OCI-LY1 (cell line): ENCODE measurements at regions not wholly inside any gene's neighbourhood (a gene's known extent, or its start where the extent isn't known, plus 50 kb on each side); places are given as distances from the start of the nearest gene placed in this dataset.

Experiments
- H2AFZ ChIP-seq: fragments of 200-600 bp; sonication (generic), shearing (Covaris generic); 2 replicates; pipeline ENCODE4 v1.6.0; 2014; ENCODE audit warnings: antibody characterized with exemption, mild to moderate bottlenecking, low read length
- H3F3A ChIP-seq: fragments of 200-600 bp; sonication (generic), shearing (Covaris generic); 2 replicates; pipeline ENCODE4 v1.6.0; 2014; ENCODE audit warnings: mild to moderate bottlenecking, antibody characterized with exemption, low read length, moderate library complexity; ENCODE audit not compliant: insufficient read depth
- H3K27ac ChIP-seq: fragments of 200-600 bp; sonication (generic); 2 replicates; pipeline ENCODE4 v1.5.1; 2014; ENCODE audit warnings: low read length, mixed run types, mild to moderate bottlenecking, low read depth; ENCODE audit not compliant: poor library complexity, severe bottlenecking
- H3K27me3 ChIP-seq: fragments of 200-600 bp; sonication (generic); 2 replicates; pipeline ENCODE4 v1.6.0; 2014; ENCODE audit warnings: antibody characterized with exemption, mild to moderate bottlenecking, low read length, moderate library complexity; ENCODE audit not compliant: insufficient read depth
- H3K36me3 ChIP-seq: fragments of 200-600 bp; sonication (generic); 2 replicates; pipeline ENCODE4 v1.6.1; 2014; ENCODE audit warnings: mild to moderate bottlenecking, antibody characterized with exemption, low read length, moderate library complexity, mixed read lengths; ENCODE audit not compliant: insufficient read depth
- H3K4me1 ChIP-seq: fragments of 200-600 bp; sonication (generic); 2 replicates; pipeline ENCODE4 v1.5.1; 2014; ENCODE audit warnings: mild to moderate bottlenecking, low read length, moderate library complexity; ENCODE audit not compliant: insufficient read depth, severe bottlenecking
- H3K4me2 ChIP-seq: fragments of 200-600 bp; sonication (generic), shearing (Covaris generic); 2 replicates; pipeline ENCODE4 v1.6.1; 2014; ENCODE audit warnings: low read length
- H3K4me3 ChIP-seq: fragments of 200-600 bp; sonication (generic); 2 replicates; pipeline ENCODE4 v1.5.1; 2014; ENCODE audit warnings: low read length, low read depth, mild to moderate bottlenecking, mixed read lengths; ENCODE audit not compliant: poor library complexity, severe bottlenecking
- H3K79me2 ChIP-seq: fragments of 200-600 bp; shearing (Covaris generic); 2 replicates; pipeline ENCODE4 v1.6.1; 2016; ENCODE audit warnings: mixed run types, low read length, mixed read lengths; ENCODE audit not compliant: insufficient read depth
- H3K9ac ChIP-seq: fragments of 200-600 bp; sonication (generic), shearing (Covaris generic); 2 replicates; pipeline ENCODE4 v1.6.1; 2014; ENCODE audit warnings: mild to moderate bottlenecking, low read length, mixed read lengths
- H3K9me2 ChIP-seq: fragments of 200-600 bp; sonication (generic), shearing (Covaris generic); 2 replicates; pipeline ENCODE4 v1.6.1; 2014; ENCODE audit warnings: low read depth, mild to moderate bottlenecking, low read length, mixed read lengths
- H3K9me3 ChIP-seq: fragments of 200-600 bp; shearing (Covaris generic); 2 replicates; pipeline ENCODE4 v1.6.1; 2014; ENCODE audit warnings: low read length, mixed read lengths
- H4K20me1 ChIP-seq: fragments of 200-600 bp; sonication (generic), shearing (Covaris generic); 2 replicates; pipeline ENCODE4 v1.6.0; 2016; ENCODE audit warnings: mild to moderate bottlenecking, low read length; ENCODE audit not compliant: insufficient read depth
- EZH2 ChIP-seq: fragments of 200-600 bp; sonication (generic), shearing (Covaris generic); IDR thresholded peaks from 2 replicates; pipeline ENCODE4 v1.8.0; 2017; ENCODE audit warnings: borderline replicate concordance, mixed run types, mild to moderate bottlenecking, antibody characterized with exemption, low read length, moderate library complexity, mixed read lengths
- TF ChIP-seq, protein P1 (sequence below): fragments of 200-600 bp; sonication (generic), shearing (Covaris generic); IDR thresholded peaks from 2 replicates; pipeline ENCODE4 v1.5.1; 2017; ENCODE audit warnings: mild to moderate bottlenecking, antibody characterized with exemption, low read length, moderate library complexity, mixed read lengths

DNA sequence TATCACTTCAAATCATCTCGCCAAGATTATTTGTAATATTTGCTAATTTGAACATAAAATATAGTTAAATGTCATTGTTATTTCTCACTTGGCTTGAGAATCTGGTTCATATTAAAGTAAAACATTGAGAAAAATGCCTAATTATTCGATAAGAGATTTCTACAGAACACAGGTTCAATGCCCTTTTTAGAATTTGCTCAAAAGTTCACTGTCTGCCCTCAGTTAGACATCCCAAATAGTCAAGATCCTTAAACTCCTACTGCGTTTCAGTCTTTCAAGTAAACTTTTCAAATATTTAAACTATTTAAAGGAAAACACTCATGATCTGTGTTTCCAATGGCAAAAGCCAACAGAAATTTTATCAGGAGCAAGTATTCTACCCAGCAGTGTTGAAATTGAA is 204.1 kb upstream of the AGTR1 start:
- no peaks in the 10 kb centered on the region; the same call in 1 of the 2 replicates for H3K9me2 ChIP-seq
- H3K4me3 ChIP-seq = no peak overlapping the region

DNA sequence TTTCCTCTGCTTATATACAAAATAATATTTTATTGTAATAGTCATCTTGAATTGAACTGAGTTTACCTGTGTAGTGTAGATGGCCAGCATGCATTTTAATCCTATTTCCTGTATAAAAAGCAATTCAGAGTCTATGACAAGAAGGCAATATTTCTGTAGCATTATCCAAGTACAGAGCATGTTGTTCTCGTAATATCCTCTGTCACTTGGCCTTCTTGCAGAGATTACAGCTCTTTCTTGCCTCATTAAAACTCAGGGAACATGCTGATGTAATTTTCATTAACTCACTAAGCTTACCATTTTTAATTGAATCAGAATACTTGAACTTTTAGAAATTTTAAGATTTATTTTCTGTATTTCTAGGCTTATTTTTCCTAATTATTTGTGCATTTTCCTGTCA is 203.3 kb upstream of the AGTR1 start:
- Histone ChIP-seq H3K4me3 (no peak overlapping the region), H4K20me1 (no peaks in the 10 kb centered on the region), H2AFZ (no peak overlapping the region), H3K9me2 (no peaks in the 10 kb centered on the region; the same call in 1 of the 2 replicates), H3K27ac (no peak overlapping the region), H3K36me3 (no peaks in the 10 kb centered on the region), H3K9me3 (no peaks in the 10 kb centered on the region), H3K79me2 (no peaks in the 10 kb centered on the region), H3F3A (no peaks in the 10 kb centered on the region), H3K4me2 (no peak overlapping the region), H3K4me1 (no peaks in the 10 kb centered on the region), H3K27me3 (no peaks in the 10 kb centered on the region), H3K9ac (no peak overlapping the region)
- TF ChIP-seq EZH2 = no peak
- TF ChIP-seq, protein P1, sequence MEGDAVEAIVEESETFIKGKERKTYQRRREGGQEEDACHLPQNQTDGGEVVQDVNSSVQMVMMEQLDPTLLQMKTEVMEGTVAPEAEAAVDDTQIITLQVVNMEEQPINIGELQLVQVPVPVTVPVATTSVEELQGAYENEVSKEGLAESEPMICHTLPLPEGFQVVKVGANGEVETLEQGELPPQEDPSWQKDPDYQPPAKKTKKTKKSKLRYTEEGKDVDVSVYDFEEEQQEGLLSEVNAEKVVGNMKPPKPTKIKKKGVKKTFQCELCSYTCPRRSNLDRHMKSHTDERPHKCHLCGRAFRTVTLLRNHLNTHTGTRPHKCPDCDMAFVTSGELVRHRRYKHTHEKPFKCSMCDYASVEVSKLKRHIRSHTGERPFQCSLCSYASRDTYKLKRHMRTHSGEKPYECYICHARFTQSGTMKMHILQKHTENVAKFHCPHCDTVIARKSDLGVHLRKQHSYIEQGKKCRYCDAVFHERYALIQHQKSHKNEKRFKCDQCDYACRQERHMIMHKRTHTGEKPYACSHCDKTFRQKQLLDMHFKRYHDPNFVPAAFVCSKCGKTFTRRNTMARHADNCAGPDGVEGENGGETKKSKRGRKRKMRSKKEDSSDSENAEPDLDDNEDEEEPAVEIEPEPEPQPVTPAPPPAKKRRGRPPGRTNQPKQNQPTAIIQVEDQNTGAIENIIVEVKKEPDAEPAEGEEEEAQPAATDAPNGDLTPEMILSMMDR = no peak

More for the DNA sequence above, 204.1 kb upstream of the AGTR1 start:
- Histone ChIP-seq H3F3A (no peaks in the 10 kb centered on the region), H4K20me1 (no peaks in the 10 kb centered on the region), H3K9me3 (no peaks in the 10 kb centered on the region), H3K9ac (no peak overlapping the region), H3K27me3 (no peaks in the 10 kb centered on the region), H3K4me1 (no peaks in the 10 kb centered on the region), H3K79me2 (no peaks in the 10 kb centered on the region), H3K27ac (no peak overlapping the region), H3K4me2 (no peak overlapping the region), H2AFZ (no peak overlapping the region), H3K36me3 (no peaks in the 10 kb centered on the region)
- TF ChIP-seq EZH2 = no peak

DNA sequence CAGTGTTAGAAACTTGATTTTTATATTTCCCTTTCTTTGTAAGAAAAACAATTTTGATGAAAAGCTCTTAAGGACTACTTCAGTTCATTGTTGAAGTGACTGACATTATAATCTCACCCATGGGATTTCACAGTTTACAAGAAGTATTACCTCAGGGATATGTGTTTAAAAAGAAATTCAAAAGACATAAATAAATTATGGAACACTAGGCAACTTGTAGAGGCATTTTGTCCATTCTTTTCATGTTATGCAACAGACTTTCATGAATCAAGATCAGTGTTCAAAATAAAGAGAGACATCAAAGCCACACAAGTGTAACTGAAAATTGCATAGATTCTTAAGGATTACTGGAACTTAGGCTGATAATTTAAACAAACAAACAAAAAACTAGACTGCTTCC is 196.8 kb upstream of the AGTR1 start:
- Histone ChIP-seq H3K4me1 (no peaks in the 10 kb centered on the region), H2AFZ (no peak overlapping the region)

DNA sequence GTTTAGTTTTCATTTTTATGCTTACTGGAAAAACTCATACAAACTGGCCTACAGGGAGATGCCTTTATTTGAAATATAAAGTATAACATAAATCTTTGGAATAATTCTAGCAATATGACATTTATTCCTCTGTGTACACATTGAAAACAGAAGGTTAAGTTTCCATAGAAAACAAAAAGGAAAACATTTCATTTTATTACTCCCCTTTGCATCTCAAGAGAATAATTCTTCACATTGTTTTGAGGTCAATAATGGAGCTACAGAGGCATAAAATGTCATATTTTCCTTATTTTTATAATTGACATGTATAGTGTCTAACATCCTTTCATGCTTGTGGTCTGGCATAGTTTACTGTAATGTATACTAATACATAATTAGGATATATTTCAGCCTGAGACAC is 187.6 kb upstream of the AGTR1 start:
- Histone ChIP-seq H3K36me3 (no peaks in the 10 kb centered on the region), H3F3A (no peaks in the 10 kb centered on the region), H4K20me1 (no peaks in the 10 kb centered on the region), H3K9ac (no peak overlapping the region), H3K27me3 (no peaks in the 10 kb centered on the region), H3K9me3 (no peaks in the 10 kb centered on the region), H3K4me2 (no peak overlapping the region), H2AFZ (no peak overlapping the region), H3K4me3 (no peak overlapping the region), H3K79me2 (no peaks in the 10 kb centered on the region), H3K9me2 (no peaks in the 10 kb centered on the region), H3K27ac (no peak overlapping the region), H3K4me1 (no peaks in the 10 kb centered on the region)
- TF ChIP-seq, protein P1 = no peak
- no peak for TF ChIP-seq EZH2

More for the DNA sequence above, 196.8 kb upstream of the AGTR1 start:
- no peaks in the 10 kb centered on the region for H3K9me3 ChIP-seq
- H3K9me2 ChIP-seq = no peaks in the 10 kb centered on the region
- TF ChIP-seq, protein P1 = no peak
- no peak for TF ChIP-seq EZH2
- H4K20me1 ChIP-seq = no peaks in the 10 kb centered on the region
- no peak overlapping the region for H3K4me2 ChIP-seq
- no peaks in the 10 kb centered on the region for H3F3A ChIP-seq
- no peak overlapping the region for H3K9ac ChIP-seq
- H3K27me3 ChIP-seq = no peaks in the 10 kb centered on the region
- H3K4me3 ChIP-seq = no peak overlapping the region
- H3K79me2 ChIP-seq = no peaks in the 10 kb centered on the region
- no peaks in the 10 kb centered on the region for H3K36me3 ChIP-seq
- no peak overlapping the region for H3K27ac ChIP-seq
